EH (cell line): ENCODE measurements at regions not wholly inside any gene's neighbourhood (a gene's known extent, or its start where the extent isn't known, plus 50 kb on each side); places are given as distances from the start of the nearest gene placed in this dataset.

ENCODE experiments used
- DNase-seq: peaks from one replicate; pipeline ENCODE4 v3.0.0-alpha.2; 2015; ENCODE audit warnings: low read depth

- peak; percentile 94 for DNase-seq
These were observed 99.2 kb downstream of the SLC41A2 start for GRCh38 chr12:104858611-104859543.

- DNase-seq, result no peak
These were observed 101.6 kb downstream of the SLC41A2 start for GRCh38 chr12:104856531-104856930.

- DNase-seq, result no peak
These were observed 102.5 kb downstream of the SLC41A2 start for GRCh38 chr12:104855599-104855998.

- peak; percentile 56 for DNase-seq
These were observed 105.2 kb downstream of the SLC41A2 start for GRCh38 chr12:104852896-104853295.

- DNase-seq, result peak; percentile 32
These were observed 106.0 kb downstream of the SLC41A2 start for GRCh38 chr12:104852102-104852501.

- DNase-seq, result no peak
These were observed 107.3 kb downstream of the SLC41A2 start for GRCh38 chr12:104850781-104851180.

GRCh38 chr12:104846056-104846767 is 111.9 kb downstream of the SLC41A2 start:
- peak; percentile 71 for DNase-seq

- no peak for DNase-seq
These were observed 114.0 kb downstream of the SLC41A2 start for GRCh38 chr12:104844123-104844522.

- no peak for DNase-seq
These were observed 117.8 kb downstream of the SLC41A2 start for GRCh38 chr12:104840262-104840661.

- no peak for DNase-seq
These were observed 122.8 kb downstream of the SLC41A2 start for GRCh38 chr12:104835317-104835716.

GRCh38 chr12:104834607-104835006 is 123.5 kb downstream of the SLC41A2 start:
- DNase-seq, result peak; percentile 8

- DNase-seq, result no peak
These were observed 124.3 kb downstream of the SLC41A2 start for GRCh38 chr12:104833756-104834155.

- no peak for DNase-seq
These were observed 130.1 kb downstream of the SLC41A2 start for GRCh38 chr12:104828015-104828414.

GRCh38 chr12:104827587-104827986 is 130.5 kb downstream of the SLC41A2 start:
- peak; percentile 25 for DNase-seq

GRCh38 chr12:104825408-104825807 is 132.7 kb downstream of the SLC41A2 start:
- DNase-seq, result peak; percentile 32

- no peak for DNase-seq
These were observed 134.1 kb downstream of the SLC41A2 start for GRCh38 chr12:104823985-104824461.

GRCh38 chr12:104822941-104823340 is 135.1 kb downstream of the SLC41A2 start:
- no peak for DNase-seq

- no peak for DNase-seq
These were observed 141.1 kb downstream of the SLC41A2 start for GRCh38 chr12:104816845-104817503.

GRCh38 chr12:104815935-104816334 is 142.2 kb downstream of the SLC41A2 start:
- no peak for DNase-seq

GRCh38 chr12:104814944-104815343 is 143.1 kb downstream of the SLC41A2 start:
- DNase-seq, result no peak
